Left renal cortex interstitium (tissue), 4 donors: ENCODE measurements at regions not wholly inside any gene's neighbourhood (a gene's known extent, or its start where the extent isn't known, plus 50 kb on each side); places are given as distances from the start of the nearest gene placed in this dataset.
A peak's percentile ranks its signal among the peaks of the same experiment; 100 is the strongest.
"Not testable (repeated sequence)": the region's sequence is repeated elsewhere in the genome, so short reads cannot be mapped to it uniquely, and the experiment has no call there.

Source experiments
- DNase-seq, 4 donors: peaks; one replicate each; pipeline ENCODE4 v3.0.0-alpha.2; 2013; ENCODE audit warnings: low read depth in 4 of 4, low spot score in 2 of 4, missing footprints in 1 of 4

DNA sequence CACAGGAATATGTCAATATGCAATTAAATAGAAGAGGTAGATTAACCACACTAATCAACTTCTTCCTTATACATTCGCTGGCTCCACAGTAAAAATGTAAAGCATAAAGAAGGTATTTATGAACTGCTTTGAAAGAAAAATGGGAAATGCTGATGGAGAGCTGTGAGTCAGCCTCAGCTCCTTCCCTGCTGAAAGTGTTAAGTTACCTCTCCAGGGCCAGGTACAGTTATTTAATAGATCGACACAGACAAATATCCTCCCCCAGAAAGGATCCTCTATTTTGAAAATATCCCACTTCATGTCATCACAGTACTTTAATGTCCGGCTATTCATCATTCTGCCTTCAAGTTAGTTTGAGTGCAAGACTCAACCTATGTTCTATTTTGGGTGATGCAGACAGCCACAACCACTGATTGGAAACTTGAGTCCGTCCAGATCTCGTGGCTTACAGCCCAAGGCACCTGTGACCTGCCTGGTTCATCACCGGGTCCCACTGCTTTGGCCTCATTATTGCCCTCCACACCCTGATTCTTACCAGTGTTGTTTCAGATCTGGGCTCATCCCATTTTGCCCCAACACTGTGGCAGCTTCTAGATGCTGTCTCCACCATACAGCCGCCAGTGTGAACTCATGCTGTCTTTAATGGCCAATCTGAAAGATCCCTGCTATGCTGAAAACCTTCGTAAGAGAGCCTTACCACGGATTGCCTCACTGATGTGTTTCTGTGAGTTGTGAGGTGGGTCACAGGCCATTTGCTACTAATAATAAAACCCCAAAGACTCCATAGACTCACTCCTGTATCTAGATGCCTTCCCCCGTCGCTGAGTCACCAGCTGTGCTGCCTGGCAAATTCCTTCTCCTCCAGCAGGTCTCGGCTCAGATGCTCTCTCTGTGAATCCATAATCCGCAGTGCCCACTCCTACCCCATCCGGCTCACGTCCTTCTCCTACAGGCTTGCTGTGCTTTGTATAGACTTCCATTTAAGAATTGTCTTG is 56.2 kb upstream of the DDAH1 start:
- DNase-seq = not testable (repeated sequence)

DNA sequence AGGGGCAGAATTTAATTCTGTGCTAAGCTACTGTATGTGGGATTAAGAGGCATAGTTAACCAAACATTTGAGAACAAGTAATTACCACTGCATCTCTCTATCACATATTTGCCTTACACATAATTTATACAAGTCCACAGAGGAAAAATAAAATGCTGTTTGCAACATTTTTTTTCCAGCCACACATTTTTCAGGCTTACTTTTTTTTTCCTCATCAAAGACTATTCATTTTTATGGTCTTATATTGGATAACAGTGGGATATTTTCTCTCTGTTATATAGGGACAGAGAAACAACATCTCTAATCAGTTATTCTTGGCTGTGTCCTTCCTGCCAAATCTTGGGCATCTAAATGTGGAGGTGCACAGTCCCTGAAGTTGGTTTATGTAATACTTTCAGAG is 57.5 kb upstream of the DDAH1 start:
- not testable (repeated sequence) for DNase-seq

DNA sequence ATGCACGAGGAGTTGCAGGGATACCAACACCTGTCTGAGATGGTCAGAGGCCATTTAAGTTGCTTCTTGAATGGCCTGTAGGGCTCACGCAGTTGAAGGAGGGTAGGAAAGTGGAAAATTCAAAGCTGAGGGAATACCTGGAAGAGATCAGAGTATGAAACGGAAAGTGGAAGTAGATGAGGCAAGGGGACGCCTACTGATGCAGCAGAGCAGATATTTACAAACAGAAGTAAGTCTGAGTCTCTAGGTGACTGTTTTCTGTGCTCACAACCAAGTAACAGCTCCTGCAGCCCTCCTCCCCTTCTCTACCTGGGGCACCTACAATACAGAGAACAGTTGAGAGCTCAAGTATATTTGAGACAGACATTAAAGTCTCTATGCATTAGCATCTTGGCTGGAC is 57.5 kb upstream of the CCN1 start:
- DNase-seq = not testable (repeated sequence)

DNA sequence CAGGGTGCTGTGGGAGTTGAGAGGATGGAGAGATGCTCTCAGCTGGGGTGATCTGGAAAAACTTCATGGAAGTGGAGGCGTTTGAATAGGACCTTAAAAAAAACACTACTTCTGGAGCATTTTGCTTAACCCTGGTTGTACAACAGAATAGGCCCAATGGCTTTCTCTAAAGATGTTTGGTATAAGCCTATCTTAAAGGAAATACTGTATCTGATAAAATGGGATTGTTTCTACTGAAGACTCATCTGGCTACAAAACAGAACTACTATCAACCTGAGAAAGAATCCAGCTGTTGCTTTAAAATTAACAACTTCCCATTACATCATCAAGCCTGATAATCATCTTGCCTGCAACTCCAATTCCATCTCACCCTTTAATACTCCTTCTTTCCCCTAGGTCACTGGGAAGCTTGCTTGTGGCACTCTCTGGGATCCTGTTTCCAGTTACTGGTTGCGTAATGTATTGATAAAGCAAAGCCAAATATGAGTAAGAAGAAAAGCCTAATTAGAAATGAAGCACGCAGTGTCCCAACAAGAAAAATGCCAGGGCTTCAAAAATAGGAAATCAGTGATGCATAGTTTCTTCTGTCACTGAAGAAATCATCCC is 56.2 kb upstream of the CCN1 start:
- DNase-seq = not testable (repeated sequence)

DNA sequence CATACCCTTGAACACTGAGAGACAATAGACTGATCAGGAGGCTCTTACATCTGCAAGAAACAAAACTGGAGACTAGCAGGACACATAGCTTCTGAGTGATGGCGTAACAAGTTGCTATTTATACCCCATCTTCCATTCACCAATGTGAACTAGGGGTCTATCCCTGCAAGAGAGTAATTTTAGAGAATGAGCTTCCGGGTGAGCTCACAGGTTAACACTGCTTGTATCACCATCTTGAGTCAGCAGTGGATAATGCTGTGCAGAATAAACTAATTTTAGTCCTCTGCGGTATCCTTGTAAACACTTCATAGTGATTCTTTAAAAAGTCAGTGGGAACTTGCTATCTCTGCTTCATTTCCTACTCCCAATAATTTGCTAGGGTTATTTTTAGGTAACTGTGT is 55.0 kb upstream of the CCN1 start:
- DNase-seq = not testable (repeated sequence)

DNA sequence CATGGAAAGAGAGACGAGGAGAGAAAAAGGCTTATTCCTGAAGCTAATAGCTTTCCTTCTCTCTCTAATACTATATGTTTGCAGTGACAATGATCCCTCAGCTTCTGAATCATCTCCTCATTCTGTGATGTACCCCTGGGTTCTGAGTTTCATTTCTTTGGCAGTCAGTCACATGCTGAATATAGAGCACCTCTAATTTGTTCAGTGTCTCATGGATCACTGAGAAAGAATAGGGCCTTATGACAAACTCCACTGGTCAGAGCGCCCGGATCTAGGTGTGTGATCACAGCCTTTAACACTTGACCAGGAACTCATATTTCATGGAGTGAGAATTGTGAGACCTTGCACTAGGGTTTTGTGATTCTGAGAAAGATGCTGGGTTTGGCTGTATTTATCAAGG is 54.3 kb upstream of the CCN1 start:
- DNase-seq = not testable (repeated sequence)

DNA sequence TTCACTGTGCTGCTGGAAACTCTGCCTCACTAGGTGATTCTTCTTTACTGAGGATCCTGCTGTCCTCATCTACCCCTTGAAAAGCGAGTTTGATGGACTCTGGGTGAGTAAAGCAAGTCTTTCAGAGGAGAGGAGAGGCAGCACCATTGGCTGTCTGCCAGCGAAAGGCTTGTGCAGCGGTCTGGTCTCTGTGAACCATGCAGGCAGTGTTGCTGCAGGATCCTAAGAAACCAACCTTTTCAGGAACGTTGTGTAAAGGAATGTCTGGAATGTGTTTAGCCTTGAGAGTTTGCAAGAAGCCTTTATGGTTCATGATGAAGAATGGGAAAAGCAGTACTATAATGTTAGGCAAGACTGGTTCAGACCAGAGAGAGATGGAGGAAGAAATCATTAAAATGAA is 53.4 kb upstream of the CCN1 start:
- DNase-seq = peak in 2 of 4 donors; percentile 50 to 70
